ENCODE measurements at regions not wholly inside any gene's neighbourhood (a gene's known extent, or its start where the extent isn't known, plus 50 kb on each side); places are given as distances from the start of the nearest gene placed in this dataset.

DNA sequence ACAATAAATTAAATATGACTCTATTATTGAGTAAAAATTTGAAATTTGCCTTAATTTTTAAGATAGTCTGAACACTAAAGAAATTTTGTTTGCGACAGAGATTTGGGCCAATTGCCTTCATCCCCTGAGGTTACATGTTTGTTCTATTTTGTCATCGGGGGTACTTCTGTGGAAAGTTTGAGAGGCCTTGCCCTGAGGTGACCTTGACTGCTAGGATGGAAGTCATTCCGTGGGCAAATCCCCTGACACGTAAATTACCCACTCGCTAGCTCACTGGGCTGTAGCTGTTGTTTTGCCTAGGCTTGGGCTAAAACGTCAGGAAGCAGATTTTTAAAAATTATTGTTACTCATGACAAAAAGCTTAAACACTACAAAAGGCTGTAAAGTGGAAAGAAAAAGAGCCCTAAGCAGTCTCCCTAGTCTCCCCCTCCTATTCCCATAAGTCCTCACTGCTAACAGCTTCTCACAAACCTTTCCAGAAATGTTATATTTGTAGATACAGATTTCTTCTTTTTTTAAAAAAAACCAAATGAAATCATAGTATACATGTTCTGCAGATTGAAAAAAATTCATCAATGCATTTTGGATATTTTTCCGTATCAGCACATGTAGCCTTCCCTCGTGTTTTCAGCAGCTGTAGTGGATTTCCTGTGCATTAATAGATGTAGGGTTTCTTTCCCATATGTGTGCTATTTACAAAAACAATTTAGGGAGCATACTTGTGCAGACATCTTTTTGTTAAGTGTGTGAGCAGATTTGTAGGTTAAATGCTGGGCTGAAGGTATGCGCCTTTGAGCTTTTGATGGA is 142.7 kb downstream of the MRPS6 start:
- CTCF ChIA-PET = no interaction called here
- H3K9me3 ChIP-seq = peaks cover 9% of the 10 kb centered on the region; the same call in 1 of the 3 replicates
- H3K4me1 ChIP-seq = no peaks in the 10 kb centered on the region
- DNase-seq (ENCODE audit: low read depth in 1 of 2, low spot score in 1 of 2) = no peak
- H3K4me3 ChIP-seq = no peak overlapping the region
- POLR2A ChIA-PET = no interaction called here
- no peak for FAIRE-seq
- no peak for ATAC-seq
- TF ChIP-seq, protein P1, sequence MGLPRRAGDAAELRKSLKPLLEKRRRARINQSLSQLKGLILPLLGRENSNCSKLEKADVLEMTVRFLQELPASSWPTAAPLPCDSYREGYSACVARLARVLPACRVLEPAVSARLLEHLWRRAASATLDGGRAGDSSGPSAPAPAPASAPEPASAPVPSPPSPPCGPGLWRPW (IDR thresholded peaks at IDR 0.05) = no peak
- TF ChIP-seq HOXA7 (CRISPR knock-in tag; IDR thresholded peaks at IDR 0.05) (no peak), NPAS2 (CRISPR knock-in tag; IDR thresholded peaks at IDR 0.05; ENCODE audit: borderline replicate concordance) (no peak), NFE2L2 (conservative IDR thresholded peaks at IDR 0.05; ENCODE audit: low read length) (no peak), RAD21 (conservative IDR thresholded peaks at IDR 0.05 in 1 of 2, IDR thresholded peaks at IDR 0.05 in 1 of 2) (no peak)
- TF ChIP-seq, protein P2, sequence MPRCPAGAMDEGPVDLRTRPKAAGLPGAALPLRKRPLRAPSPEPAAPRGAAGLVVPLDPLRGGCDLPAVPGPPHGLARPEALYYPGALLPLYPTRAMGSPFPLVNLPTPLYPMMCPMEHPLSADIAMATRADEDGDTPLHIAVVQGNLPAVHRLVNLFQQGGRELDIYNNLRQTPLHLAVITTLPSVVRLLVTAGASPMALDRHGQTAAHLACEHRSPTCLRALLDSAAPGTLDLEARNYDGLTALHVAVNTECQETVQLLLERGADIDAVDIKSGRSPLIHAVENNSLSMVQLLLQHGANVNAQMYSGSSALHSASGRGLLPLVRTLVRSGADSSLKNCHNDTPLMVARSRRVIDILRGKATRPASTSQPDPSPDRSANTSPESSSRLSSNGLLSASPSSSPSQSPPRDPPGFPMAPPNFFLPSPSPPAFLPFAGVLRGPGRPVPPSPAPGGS (IDR thresholded peaks at IDR 0.05) = no peak
- H3K4me2 ChIP-seq = no peak overlapping the region
- 60% methylated on average over 9 of the region's 9 CpGs for WGBS (ENCODE audit: missing lambda C conversion rate)
- H3K27ac ChIP-seq = no peak overlapping the region

DNA sequence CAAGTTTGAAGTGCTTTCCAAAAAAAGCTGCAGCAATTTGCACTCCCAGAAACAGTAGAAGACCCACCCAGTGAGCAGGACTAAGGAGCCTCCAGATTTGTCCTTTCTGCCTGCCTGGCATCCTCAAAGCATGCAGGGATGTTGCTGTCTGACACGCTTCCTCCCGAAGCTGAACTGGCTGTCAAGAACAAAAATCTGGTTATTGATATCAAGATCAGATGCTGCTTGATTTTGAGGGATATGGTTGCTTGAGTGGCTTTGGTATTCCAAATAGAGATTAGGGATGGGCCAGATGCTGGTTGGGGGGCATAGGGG is 143.3 kb downstream of the MRPS6 start:
- DNase-seq (ENCODE audit: low read depth in 1 of 2, low spot score in 1 of 2) = no peak
- Histone ChIP-seq H3K27ac (no peak overlapping the region), H3K4me2 (no peak overlapping the region), H3K9me3 (peaks cover 9% of the 10 kb centered on the region; the same call in 1 of the 3 replicates), H3K4me1 (no peaks in the 10 kb centered on the region), H3K4me3 (no peak overlapping the region)
- TF ChIP-seq FOXS1 (CRISPR knock-in tag; IDR thresholded peaks at IDR 0.05) (no peak), NPAS2 (CRISPR knock-in tag; IDR thresholded peaks at IDR 0.05; ENCODE audit: borderline replicate concordance) (no peak), ZC3H11A (IDR thresholded peaks at IDR 0.05) (no peak), CBX2 (IDR thresholded peaks at IDR 0.05; ENCODE audit: borderline replicate concordance, low read depth) (no peak), NR3C1 (IDR thresholded peaks at IDR 0.05) (no peak)
- TF ChIP-seq, protein P3, sequence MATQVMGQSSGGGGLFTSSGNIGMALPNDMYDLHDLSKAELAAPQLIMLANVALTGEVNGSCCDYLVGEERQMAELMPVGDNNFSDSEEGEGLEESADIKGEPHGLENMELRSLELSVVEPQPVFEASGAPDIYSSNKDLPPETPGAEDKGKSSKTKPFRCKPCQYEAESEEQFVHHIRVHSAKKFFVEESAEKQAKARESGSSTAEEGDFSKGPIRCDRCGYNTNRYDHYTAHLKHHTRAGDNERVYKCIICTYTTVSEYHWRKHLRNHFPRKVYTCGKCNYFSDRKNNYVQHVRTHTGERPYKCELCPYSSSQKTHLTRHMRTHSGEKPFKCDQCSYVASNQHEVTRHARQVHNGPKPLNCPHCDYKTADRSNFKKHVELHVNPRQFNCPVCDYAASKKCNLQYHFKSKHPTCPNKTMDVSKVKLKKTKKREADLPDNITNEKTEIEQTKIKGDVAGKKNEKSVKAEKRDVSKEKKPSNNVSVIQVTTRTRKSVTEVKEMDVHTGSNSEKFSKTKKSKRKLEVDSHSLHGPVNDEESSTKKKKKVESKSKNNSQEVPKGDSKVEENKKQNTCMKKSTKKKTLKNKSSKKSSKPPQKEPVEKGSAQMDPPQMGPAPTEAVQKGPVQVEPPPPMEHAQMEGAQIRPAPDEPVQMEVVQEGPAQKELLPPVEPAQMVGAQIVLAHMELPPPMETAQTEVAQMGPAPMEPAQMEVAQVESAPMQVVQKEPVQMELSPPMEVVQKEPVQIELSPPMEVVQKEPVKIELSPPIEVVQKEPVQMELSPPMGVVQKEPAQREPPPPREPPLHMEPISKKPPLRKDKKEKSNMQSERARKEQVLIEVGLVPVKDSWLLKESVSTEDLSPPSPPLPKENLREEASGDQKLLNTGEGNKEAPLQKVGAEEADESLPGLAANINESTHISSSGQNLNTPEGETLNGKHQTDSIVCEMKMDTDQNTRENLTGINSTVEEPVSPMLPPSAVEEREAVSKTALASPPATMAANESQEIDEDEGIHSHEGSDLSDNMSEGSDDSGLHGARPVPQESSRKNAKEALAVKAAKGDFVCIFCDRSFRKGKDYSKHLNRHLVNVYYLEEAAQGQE (IDR thresholded peaks at IDR 0.05) = no peak
- TF ChIP-seq, protein P4, sequence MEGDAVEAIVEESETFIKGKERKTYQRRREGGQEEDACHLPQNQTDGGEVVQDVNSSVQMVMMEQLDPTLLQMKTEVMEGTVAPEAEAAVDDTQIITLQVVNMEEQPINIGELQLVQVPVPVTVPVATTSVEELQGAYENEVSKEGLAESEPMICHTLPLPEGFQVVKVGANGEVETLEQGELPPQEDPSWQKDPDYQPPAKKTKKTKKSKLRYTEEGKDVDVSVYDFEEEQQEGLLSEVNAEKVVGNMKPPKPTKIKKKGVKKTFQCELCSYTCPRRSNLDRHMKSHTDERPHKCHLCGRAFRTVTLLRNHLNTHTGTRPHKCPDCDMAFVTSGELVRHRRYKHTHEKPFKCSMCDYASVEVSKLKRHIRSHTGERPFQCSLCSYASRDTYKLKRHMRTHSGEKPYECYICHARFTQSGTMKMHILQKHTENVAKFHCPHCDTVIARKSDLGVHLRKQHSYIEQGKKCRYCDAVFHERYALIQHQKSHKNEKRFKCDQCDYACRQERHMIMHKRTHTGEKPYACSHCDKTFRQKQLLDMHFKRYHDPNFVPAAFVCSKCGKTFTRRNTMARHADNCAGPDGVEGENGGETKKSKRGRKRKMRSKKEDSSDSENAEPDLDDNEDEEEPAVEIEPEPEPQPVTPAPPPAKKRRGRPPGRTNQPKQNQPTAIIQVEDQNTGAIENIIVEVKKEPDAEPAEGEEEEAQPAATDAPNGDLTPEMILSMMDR (IDR thresholded peaks at IDR 0.05) = no peak
- 50% methylated on average over 2 of the region's 2 CpGs for WGBS (ENCODE audit: missing lambda C conversion rate)
- no peak for FAIRE-seq
- POLR2A ChIA-PET = no interaction called here
- CTCF ChIA-PET = no interaction called here
- no peak for ATAC-seq

DNA sequence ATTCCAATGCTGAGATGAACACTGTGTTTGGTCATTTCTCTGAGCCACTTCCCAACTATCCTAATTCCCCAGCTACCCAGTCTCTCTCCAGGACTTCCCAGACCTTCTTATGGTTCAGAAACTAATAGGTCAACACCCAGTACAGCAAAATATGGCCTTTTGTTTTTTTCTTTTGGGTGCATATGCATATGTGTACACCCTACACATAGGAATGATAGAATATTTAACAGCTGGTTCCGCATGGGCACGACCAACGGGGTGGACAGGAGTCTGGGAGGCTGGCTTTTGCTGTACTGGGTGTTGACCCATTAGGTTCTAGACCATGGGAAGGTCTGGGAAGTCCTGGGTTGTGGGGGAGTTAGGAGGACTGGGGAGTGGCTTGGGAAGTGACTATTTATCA is 143.9 kb downstream of the MRPS6 start:
- no peak for FAIRE-seq
- Histone ChIP-seq H3K9me3 (peaks cover 9% of the 10 kb centered on the region; the same call in 1 of the 3 replicates), H3K4me1 (no peaks in the 10 kb centered on the region), H3K4me3 (no peak overlapping the region), H3K4me2 (no peak overlapping the region), H3K27ac (no peak overlapping the region)
- no peak for DNase-seq (ENCODE audit: low read depth in 1 of 2, low spot score in 1 of 2)
- CTCF ChIA-PET = no interaction called here
- 39% methylated on average over 3 of the region's 3 CpGs for WGBS (ENCODE audit: missing lambda C conversion rate)
- ATAC-seq = no peak
- POLR2A ChIA-PET = no interaction called here
- TF ChIP-seq FOSL2 (IDR thresholded peaks at IDR 0.05) (no peak), FOSL2 (CRISPR knock-in tag; IDR thresholded peaks at IDR 0.05) (no peak), CHD2 (IDR thresholded peaks at IDR 0.05; ENCODE audit: low read length, partially characterized antibody) (no peak), POLR2A (IDR thresholded peaks at IDR 0.05; ENCODE audit: low read length) (no peak), EHMT2 (IDR thresholded peaks at IDR 0.05; ENCODE audit: low read depth) (no peak), ZNF302 (CRISPR knock-in tag; IDR thresholded peaks at IDR 0.05) (no peak), NPAS2 (CRISPR knock-in tag; IDR thresholded peaks at IDR 0.05; ENCODE audit: borderline replicate concordance) (no peak), PHF8 (IDR thresholded peaks at IDR 0.05; ENCODE audit: borderline replicate concordance, low read depth) (no peak), RFX5 (IDR thresholded peaks at IDR 0.05) (no peak)
- TF ChIP-seq, protein P1 (IDR thresholded peaks at IDR 0.05) = no peak
- TF ChIP-seq, protein P3 (IDR thresholded peaks at IDR 0.05) = no peak
- TF ChIP-seq, protein P5, sequence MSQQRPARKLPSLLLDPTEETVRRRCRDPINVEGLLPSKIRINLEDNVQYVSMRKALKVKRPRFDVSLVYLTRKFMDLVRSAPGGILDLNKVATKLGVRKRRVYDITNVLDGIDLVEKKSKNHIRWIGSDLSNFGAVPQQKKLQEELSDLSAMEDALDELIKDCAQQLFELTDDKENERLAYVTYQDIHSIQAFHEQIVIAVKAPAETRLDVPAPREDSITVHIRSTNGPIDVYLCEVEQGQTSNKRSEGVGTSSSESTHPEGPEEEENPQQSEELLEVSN (IDR thresholded peaks at IDR 0.05; ENCODE audit: borderline replicate concordance, low read depth) = no peak
